Left ventricle myocardium superior (tissue), 1 donor: ENCODE measurements at regions not wholly inside any gene's neighbourhood (a gene's known extent, or its start where the extent isn't known, plus 50 kb on each side); places are given as distances from the start of the nearest gene placed in this dataset.
"Not testable (repeated sequence)": the region's sequence is repeated elsewhere in the genome, so short reads cannot be mapped to it uniquely, and the experiment has no call there.

Experiments
- ATAC-seq: fragments of 200-7000 bp; cut with Tn5 transposase; one replicate; pipeline ENCODE4 v1.9.1; 2020; ENCODE audit warnings: mild to moderate bottlenecking, moderate library complexity
- DNase-seq: peaks from one replicate; pipeline ENCODE4 v3.0.0-alpha.2; 2020
- intact Hi-C: fragments of 100-400 bp; cut with micrococcal nuclease; formaldehyde crosslinking; loops from one replicate; pipeline ENCODE4 v1.11.0; 2022
- donor health status: DM: no; HTN: yes; CAD: no; lungs with severe emphysema.

DNA sequence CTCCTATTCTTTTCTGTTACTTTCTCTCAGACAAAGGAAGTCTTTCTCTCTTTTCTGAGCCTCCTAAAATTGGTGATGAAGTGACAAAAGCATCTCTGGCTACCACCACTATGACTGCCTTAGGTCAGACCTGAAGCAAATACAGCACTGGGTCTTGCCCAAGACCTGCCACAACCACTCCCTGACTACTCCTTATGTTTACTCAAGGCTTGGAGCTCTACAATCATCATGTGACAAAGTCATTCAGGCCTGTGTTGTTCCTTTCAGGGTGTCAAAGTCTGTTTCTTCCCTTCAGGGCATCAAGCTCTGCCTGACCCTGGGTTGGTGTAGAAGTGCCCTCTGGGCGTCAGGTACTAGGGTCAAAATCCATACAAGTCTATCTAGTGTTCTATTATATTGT is 419.2 kb upstream of the CT83 start:
- intact Hi-C loops = no loop called here
- DNase-seq (no peak), ATAC-seq (no peak)

- intact Hi-C loops = no loop called here
- no peak for DNase-seq
- ATAC-seq = no peak
Observed at GRCh38 chrX:116873671-116874070, 410.9 kb upstream of the CT83 start.

- intact Hi-C loops = no loop called here
- DNase-seq (no peak), ATAC-seq (no peak)
Observed at GRCh38 chrX:116872931-116873330, 410.2 kb upstream of the CT83 start.

DNA sequence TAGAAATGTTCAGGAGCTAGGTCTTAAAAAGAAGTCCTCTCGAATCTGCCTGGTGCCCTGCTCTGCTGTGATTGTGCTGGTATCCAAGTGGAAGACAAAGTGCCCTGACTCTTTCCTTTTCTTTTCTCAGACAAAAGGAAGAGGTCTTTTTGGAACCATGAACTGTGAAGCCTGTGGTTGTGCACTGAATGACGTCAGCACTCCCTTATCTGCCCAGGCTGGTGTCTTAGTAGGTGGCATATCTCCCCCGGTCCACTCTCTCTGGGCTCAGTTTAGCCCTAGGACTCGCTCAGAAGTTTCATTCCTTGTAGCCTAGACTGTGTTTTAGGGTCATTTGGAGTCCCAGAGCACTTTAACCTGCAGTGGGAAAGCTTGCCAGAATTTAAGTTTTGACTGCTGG is 400.3 kb upstream of the CT83 start:
- no peak for ATAC-seq
- intact Hi-C loops = no loop called here
- DNase-seq = no peak

- no peak for DNase-seq
- intact Hi-C loops = no loop called here
- no peak for ATAC-seq
Observed at GRCh38 chrX:116862340-116862739, 399.6 kb upstream of the CT83 start.

- DNase-seq (no peak), ATAC-seq (no peak)
- intact Hi-C loops = no loop called here
Observed at GRCh38 chrX:116841290-116841689, 378.5 kb upstream of the CT83 start.

GRCh38 chrX:116827063-116827462 is 364.3 kb upstream of the CT83 start:
- ATAC-seq (no peak), DNase-seq (no peak)
- intact Hi-C loops = no loop called here

GRCh38 chrX:116824785-116825184 is 362.0 kb upstream of the CT83 start:
- intact Hi-C loops = no loop called here
- DNase-seq (no peak), ATAC-seq (no peak)

GRCh38 chrX:116823677-116824076 is 360.9 kb upstream of the CT83 start:
- ATAC-seq (no peak), DNase-seq (no peak)
- intact Hi-C loops = no loop called here

GRCh38 chrX:116806288-116806802 is 343.6 kb upstream of the CT83 start:
- ATAC-seq (no peak), DNase-seq (no peak)
- intact Hi-C loops = no loop called here

DNA sequence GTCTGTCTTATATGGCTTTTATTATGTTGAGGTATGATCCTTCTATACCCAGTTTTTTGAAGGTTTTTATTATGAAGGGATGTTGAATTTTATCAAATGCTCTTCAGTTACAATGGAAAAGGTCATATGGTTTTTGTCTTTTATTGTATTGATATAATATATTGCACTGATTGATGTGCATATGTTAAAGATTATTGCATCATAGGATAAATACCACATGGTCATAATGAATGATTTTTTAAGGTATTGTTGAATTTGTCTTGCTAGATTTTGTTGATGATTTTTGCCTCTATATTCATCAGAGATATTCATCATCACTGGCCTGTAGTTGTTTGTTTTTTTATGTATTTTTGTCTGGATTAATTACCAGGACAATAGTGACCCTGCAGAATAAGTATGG is 339.2 kb upstream of the CT83 start:
- ATAC-seq (no peak), DNase-seq (no peak)
- intact Hi-C loops = no loop called here

DNA sequence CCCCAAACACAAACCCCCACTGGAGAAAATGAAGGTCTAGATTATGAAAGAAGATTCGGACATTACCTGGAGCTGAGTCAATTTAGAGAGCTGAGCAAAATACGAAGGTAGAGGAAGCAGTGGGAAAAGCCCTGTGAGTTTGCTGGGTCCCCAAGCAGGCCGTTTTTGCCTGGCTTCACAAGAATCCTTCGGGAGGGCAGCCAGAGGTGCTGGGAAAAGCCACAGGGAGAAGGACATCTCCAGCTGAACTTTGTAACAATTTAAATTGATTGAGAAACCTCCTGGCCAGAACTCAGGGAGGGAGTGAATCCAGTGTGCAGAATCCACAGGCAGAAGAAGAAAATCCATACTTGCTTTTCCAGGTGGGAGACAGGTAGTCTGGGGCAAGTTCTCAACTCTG is 319.1 kb upstream of the CT83 start:
- intact Hi-C loops = no loop called here
- ATAC-seq (no peak), DNase-seq (peak; percentile 26)

DNA sequence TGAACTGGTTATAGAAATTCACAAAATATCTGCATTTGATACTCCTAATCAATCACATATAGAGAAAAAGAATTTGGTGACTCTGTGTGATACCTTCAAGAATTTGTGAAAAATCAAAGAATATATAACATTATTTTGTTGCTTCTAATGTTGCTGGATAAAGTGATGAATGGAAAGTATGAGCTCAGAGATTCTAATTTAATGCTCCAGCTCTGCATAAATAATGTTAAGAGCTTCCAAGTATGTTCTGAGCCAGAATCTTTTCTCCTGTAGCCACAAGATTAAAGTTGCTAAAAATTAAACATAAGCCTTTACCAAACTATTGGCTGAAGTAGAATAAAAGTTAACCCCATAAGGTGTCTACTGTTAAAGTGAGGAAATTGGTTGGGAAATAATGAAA is 294.7 kb upstream of the CT83 start:
- intact Hi-C loops = no loop called here
- no peak for DNase-seq

DNA sequence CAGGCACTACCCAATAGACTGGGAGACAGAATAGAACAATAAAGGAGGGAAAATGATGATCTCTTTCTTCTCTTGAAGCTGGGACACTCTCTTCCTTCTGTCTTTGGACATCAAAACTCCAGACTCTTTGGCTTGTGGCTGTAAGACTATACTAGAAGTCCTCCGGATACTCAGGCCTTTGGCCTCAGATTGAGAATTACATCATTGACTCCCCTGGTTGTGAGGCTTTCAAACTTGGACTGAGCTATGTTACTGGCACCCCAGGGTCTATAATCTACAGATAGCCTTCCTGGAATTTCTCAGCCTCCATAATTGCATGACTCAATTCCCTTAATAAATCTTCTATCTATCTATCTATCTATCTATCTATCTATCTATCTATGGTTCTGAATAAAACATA is 294.2 kb upstream of the CT83 start:
- ATAC-seq (peak; percentile 25), DNase-seq (no peak)
- intact Hi-C loops = no loop called here

More for the DNA sequence above, 294.7 kb upstream of the CT83 start:
- no peak for ATAC-seq

DNA sequence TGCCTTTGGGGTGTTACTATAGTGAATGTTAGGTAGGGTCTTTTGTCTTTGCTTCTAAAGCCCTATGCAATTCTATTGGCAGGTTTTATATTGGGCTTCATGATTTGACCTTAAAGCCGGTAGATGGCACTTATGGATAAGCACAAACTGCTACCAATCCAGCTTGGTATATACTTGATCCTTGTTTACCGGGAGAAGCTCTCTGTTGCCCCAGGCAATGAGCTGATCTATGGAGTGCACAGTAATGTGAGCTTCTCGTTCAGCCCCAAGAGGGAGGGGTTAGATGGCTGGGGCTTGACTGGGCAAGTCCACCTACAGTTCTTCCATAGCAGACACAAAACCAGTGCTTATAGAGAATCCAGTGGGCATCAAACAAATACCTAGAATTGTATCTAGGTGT is 287.2 kb upstream of the CT83 start:
- DNase-seq = no peak
- intact Hi-C loops = no loop called here
- no peak for ATAC-seq

DNA sequence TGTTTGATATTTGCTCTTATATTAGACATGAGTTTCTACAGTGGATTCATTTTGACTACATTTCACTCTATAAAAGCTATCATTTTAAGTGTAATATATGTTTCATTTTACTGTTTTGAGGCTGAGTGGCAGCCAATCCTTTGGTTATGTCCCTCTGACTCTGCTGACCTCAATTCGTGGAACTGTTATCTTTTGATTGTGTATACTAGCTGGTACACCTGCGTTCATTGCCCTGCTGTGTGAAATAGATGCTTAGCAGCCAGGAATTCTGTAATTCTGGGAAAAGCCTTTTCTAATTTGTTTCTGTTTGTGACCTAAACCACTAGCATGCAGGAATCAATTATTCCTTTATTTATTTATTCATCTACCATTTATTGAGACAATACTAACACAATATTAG is 269.4 kb upstream of the CT83 start:
- intact Hi-C loops = no loop called here
- ATAC-seq (no peak), DNase-seq (no peak)

DNA sequence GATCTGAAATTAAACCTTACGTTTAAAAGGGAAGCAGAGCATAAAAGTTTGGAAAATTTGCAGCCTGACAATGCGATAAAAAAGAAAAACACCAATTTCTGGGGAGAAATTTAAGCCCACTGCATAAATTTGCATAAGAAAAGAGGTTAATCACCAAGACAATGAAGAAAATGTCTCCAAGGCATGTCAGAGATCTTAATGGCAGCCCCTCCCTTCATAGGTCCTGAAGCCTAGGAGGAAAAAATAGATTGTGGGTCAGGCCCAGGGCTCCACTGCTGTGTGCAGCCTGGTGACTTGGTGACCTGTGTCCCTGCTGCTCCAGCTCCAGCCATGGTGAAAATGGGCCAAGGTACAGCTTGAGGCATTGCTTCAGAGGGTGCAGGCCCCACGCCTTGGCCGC is 264.0 kb upstream of the CT83 start:
- DNase-seq (no peak), ATAC-seq (no peak)
- intact Hi-C loops = no loop called here

DNA sequence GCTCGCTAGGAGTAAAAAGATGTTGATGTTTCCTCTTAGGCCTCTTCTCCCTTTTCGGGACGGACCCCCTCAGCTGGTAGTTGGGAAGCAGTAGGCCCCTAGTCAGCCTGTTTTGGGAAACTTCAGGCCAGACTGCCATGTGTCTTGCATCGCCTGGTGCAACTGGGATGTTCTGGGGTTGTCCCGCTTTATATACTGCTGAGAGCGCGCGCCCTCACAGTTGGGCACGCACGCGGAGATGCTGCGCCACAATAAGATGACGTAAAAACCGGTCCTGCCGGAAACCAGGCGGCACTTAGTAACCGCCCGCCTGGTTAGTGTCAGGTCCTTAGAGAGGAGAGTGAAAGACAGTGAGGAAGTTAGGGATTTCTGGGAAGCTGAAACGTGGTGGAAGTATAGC is 231.3 kb upstream of the CT83 start:
- intact Hi-C loops = no loop called here
- DNase-seq (no peak), ATAC-seq (no peak)

- intact Hi-C loops, DNase-seq, ATAC-seq: not testable (repeated sequence)
Observed at GRCh38 chrX:116679544-116679943, 216.8 kb upstream of the CT83 start.

- peak; percentile 22 for DNase-seq
- ATAC-seq = peak; percentile 68
- intact Hi-C loops = no loop called here
Observed at GRCh38 chrX:116667346-116668134, 204.8 kb upstream of the CT83 start.

GRCh38 chrX:116657071-116657470 is 194.3 kb upstream of the CT83 start:
- intact Hi-C loops = no loop called here
- DNase-seq (no peak), ATAC-seq (no peak)
